ENCODE measurements at regions not wholly inside any gene's neighbourhood (a gene's known extent, or its start where the extent isn't known, plus 50 kb on each side); places are given as distances from the start of the nearest gene placed in this dataset.

- no peaks in the 10 kb centered on the region for H3K27me3 ChIP-seq
- H3K27ac ChIP-seq, result no peak overlapping the region
- no peak overlapping the region for H3K4me3 ChIP-seq
- H3K36me3 ChIP-seq, result no peaks in the 10 kb centered on the region
- no peak for DNase-seq
- no peaks in the 10 kb centered on the region for H3K9me3 ChIP-seq
- no peaks in the 10 kb centered on the region for H3K4me1 ChIP-seq
- no peak for TF ChIP-seq POLR2A (IDR thresholded peaks at IDR 0.05)
- TF ChIP-seq, protein P1, sequence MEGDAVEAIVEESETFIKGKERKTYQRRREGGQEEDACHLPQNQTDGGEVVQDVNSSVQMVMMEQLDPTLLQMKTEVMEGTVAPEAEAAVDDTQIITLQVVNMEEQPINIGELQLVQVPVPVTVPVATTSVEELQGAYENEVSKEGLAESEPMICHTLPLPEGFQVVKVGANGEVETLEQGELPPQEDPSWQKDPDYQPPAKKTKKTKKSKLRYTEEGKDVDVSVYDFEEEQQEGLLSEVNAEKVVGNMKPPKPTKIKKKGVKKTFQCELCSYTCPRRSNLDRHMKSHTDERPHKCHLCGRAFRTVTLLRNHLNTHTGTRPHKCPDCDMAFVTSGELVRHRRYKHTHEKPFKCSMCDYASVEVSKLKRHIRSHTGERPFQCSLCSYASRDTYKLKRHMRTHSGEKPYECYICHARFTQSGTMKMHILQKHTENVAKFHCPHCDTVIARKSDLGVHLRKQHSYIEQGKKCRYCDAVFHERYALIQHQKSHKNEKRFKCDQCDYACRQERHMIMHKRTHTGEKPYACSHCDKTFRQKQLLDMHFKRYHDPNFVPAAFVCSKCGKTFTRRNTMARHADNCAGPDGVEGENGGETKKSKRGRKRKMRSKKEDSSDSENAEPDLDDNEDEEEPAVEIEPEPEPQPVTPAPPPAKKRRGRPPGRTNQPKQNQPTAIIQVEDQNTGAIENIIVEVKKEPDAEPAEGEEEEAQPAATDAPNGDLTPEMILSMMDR (IDR thresholded peaks at IDR 0.05), result no peak
Observed at GRCh38 chr2:58299123-58299522, 58.0 kb upstream of the FANCL start.

- Histone ChIP-seq H3K4me3 (no peak overlapping the region), H3K9me3 (no peaks in the 10 kb centered on the region), H3K36me3 (no peaks in the 10 kb centered on the region), H3K27ac (no peak overlapping the region), H3K27me3 (no peaks in the 10 kb centered on the region), H3K4me1 (no peaks in the 10 kb centered on the region)
- TF ChIP-seq, protein P1 (IDR thresholded peaks at IDR 0.05), result no peak
- no peak for TF ChIP-seq POLR2A (IDR thresholded peaks at IDR 0.05)
- no peak for DNase-seq
Observed at GRCh38 chr2:58293056-58293455, 51.9 kb upstream of the FANCL start.

- TF ChIP-seq POLR2A (IDR thresholded peaks at IDR 0.05), result no peak
- TF ChIP-seq, protein P1 (IDR thresholded peaks at IDR 0.05), result no peak
- H3K36me3 ChIP-seq, result no peaks in the 10 kb centered on the region
- no peak for DNase-seq
- no peak overlapping the region for H3K4me3 ChIP-seq
- no peak overlapping the region for H3K27ac ChIP-seq
- H3K9me3 ChIP-seq, result no peaks in the 10 kb centered on the region
- H3K27me3 ChIP-seq, result no peaks in the 10 kb centered on the region
- no peaks in the 10 kb centered on the region for H3K4me1 ChIP-seq
Observed at GRCh38 chr2:58291726-58292438, 50.8 kb upstream of the FANCL start.

Small RNA genes lying in the stretch of these regions (small RNA-seq; reads per million reads assigned to genes)
- gene AC007179.3, result 0 reads per million in 2 donors
- gene MIR4432, result 0 reads per million in 2 donors
- gene RNA5SP94, result 0 reads per million in 2 donors
- 0 to 0.12 reads per million in 2 donors for gene RNU1-32P
- gene RNU6-508P, result 0 reads per million in 2 donors

All from Peyer's patch (tissue), 4 donors.